SU-DHL-6 (cell line): ENCODE measurements at regions not wholly inside any gene's neighbourhood (a gene's known extent, or its start where the extent isn't known, plus 50 kb on each side); places are given as distances from the start of the nearest gene placed in this dataset.

Experiments used
- EZH2phosphoT487 ChIP-seq: fragments of 200-600 bp; sonication (generic), shearing (Covaris generic); conservative IDR thresholded peaks from 2 replicates; pipeline ENCODE4 v1.6.1; 2018; ENCODE audit warnings: mild to moderate bottlenecking, antibody characterized with exemption, low read length, moderate library complexity, mixed read lengths
- TF ChIP-seq, protein P1 (sequence below): fragments of 200-600 bp; sonication (generic); IDR thresholded peaks from one replicate; pipeline ENCODE4 v1.5.1; 2017; ENCODE audit warnings: antibody characterized with exemption, mild to moderate bottlenecking, low read length, moderate library complexity; ENCODE audit not compliant: insufficient read depth, poor library complexity, severe bottlenecking

GRCh38 chr5:93924628-93925027 lies 183.2 kb upstream of the POU5F2 start:
- TF ChIP-seq, protein P1, sequence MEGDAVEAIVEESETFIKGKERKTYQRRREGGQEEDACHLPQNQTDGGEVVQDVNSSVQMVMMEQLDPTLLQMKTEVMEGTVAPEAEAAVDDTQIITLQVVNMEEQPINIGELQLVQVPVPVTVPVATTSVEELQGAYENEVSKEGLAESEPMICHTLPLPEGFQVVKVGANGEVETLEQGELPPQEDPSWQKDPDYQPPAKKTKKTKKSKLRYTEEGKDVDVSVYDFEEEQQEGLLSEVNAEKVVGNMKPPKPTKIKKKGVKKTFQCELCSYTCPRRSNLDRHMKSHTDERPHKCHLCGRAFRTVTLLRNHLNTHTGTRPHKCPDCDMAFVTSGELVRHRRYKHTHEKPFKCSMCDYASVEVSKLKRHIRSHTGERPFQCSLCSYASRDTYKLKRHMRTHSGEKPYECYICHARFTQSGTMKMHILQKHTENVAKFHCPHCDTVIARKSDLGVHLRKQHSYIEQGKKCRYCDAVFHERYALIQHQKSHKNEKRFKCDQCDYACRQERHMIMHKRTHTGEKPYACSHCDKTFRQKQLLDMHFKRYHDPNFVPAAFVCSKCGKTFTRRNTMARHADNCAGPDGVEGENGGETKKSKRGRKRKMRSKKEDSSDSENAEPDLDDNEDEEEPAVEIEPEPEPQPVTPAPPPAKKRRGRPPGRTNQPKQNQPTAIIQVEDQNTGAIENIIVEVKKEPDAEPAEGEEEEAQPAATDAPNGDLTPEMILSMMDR, result no peak
- no peak for TF ChIP-seq EZH2phosphoT487
